AG10803 (cell line): ENCODE measurements at regions not wholly inside any gene's neighbourhood (a gene's known extent, or its start where the extent isn't known, plus 50 kb on each side); places are given as distances from the start of the nearest gene placed in this dataset.
A peak's percentile ranks its signal among the peaks of the same experiment; 100 is the strongest.

ENCODE experiments used
- DNase-seq: peaks from one replicate; pipeline ENCODE4 v3.0.0; 2010; ENCODE audit warnings: low read depth
- H3K4me3 ChIP-seq: 2 replicates; pipeline ENCODE4 v1.5.1; 2011; ENCODE audit warnings: mild to moderate bottlenecking, low read length, control low read depth
- TF ChIP-seq, protein P1 (sequence below): conservative IDR thresholded peaks from 2 replicates; pipeline ENCODE4 v1.5.1; 2011; ENCODE audit warnings: mild to moderate bottlenecking, low read length, control low read depth, inconsistent platforms

DNA sequence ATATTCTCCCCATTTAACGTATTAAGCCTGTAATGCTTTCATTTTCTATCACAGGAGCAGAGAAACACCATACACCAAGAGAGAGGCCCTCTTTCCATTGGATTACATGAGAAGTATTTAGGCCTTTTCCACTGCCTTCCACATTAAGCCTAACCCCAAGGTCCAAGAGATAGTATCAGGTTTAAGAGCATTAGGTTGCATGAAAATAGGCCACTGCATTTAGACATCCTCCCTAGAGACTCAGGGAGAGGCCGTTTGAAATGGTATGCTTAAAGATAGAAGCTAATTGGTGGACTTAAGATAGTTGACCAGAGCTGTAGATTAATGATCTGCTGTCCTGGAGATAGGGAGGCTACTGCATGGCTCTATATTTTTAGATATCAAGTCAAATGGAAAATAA lies 128.5 kb upstream of the PTPRM start:
- TF ChIP-seq, protein P1, sequence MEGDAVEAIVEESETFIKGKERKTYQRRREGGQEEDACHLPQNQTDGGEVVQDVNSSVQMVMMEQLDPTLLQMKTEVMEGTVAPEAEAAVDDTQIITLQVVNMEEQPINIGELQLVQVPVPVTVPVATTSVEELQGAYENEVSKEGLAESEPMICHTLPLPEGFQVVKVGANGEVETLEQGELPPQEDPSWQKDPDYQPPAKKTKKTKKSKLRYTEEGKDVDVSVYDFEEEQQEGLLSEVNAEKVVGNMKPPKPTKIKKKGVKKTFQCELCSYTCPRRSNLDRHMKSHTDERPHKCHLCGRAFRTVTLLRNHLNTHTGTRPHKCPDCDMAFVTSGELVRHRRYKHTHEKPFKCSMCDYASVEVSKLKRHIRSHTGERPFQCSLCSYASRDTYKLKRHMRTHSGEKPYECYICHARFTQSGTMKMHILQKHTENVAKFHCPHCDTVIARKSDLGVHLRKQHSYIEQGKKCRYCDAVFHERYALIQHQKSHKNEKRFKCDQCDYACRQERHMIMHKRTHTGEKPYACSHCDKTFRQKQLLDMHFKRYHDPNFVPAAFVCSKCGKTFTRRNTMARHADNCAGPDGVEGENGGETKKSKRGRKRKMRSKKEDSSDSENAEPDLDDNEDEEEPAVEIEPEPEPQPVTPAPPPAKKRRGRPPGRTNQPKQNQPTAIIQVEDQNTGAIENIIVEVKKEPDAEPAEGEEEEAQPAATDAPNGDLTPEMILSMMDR, result no peak
- no peak overlapping the region for H3K4me3 ChIP-seq
- DNase-seq, result no peak

DNA sequence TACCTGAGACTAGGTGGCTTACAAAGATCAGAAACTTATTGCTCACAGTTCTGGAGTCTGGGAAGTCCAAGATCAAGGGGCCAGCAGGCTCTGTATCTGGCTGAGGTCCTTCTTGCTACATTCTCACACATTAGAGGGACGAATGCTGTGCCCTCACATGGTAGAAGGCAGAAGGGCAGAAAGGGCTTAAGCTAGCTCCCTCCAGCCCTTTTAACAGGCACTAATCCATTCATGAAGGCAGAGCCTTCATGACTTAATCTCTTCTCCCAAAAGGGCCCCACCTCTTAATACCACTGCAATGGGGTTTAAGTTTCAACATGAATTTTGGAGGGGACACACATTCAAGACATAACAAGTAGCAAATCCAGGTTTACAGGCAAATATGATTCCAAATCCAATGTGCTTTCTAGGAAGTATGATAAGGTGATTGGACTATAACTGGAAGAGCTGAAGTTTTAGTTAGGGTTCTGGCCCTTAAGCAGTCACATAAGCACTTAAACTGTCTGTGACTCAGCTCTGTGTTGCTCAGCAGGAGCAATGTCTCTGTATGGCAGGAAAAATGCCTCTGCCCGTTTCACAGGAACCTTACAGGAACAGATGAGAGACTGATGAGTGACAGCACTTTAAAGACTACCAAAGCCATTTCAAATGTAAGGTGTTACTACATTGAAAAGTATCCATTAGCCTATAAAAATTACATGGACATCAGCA lies 119.6 kb upstream of the PTPRM start:
- TF ChIP-seq, protein P1, result no peak
- no peak overlapping the region for H3K4me3 ChIP-seq
- no peak for DNase-seq

DNA sequence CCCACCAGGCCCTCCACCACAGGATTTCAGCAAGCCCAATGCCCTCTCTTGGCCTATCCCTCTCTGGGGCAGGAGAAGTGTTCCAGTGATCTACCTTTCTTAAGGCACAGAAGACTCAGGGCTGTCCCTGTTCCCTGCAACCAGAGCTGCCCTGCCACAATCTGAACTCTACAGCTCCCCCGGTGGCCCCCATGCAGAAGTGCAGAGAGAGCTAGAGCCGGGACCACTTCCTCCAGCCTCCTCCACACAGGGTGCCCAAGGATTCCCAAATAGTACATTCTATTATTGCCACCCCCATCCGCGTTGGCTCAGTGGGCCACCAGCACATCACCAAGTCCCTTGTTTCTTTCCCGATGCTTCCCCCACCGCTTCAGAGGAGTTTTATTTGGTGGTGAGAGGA lies 114.8 kb upstream of the PTPRM start:
- TF ChIP-seq, protein P1, result peak; percentile 68
- H3K4me3 ChIP-seq, result no peak overlapping the region
- DNase-seq, result peak; percentile 18

DNA sequence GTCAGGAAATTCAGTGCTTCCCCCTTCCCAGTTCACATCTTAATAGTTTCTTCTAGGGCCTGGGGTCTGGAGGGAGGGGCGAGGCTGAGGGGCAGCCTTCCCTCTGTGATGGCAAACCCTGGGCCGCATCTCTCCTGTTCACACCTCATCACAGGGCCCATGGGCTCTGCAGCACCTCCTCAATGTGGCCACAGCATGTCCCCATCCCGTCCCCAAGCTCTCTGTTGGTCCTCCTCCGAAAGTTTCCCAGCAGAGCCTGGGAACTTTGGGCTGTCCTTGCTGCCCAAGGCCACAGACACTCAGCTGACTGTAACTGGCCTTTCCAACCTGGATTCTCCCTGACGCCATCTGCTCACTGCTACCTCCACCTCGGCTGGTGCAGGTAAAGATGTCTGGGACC lies 112.7 kb upstream of the PTPRM start:
- TF ChIP-seq, protein P1, result no peak
- DNase-seq, result no peak
- H3K4me3 ChIP-seq, result no peak overlapping the region

DNA sequence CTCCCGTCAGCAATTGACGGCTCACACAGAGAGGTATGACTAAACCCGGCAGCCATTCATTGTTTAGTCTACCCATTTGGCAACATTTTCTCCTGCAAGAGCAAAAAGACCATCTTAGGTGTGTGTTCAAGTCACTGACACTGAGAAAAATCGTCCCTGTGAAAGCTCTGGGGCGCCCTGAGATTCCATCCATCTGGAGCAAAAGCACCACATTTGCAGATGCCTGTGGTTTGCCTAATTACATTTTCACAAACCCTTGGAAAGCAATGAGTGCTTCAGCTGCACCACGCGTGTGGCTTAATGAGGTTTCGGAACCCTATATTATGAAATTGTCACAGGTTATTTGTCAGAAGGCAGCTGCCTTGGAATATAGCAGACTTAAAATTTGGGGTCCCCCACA lies 110.7 kb upstream of the PTPRM start:
- TF ChIP-seq, protein P1, result no peak
- no peak overlapping the region for H3K4me3 ChIP-seq
- DNase-seq, result peak; percentile 14

DNA sequence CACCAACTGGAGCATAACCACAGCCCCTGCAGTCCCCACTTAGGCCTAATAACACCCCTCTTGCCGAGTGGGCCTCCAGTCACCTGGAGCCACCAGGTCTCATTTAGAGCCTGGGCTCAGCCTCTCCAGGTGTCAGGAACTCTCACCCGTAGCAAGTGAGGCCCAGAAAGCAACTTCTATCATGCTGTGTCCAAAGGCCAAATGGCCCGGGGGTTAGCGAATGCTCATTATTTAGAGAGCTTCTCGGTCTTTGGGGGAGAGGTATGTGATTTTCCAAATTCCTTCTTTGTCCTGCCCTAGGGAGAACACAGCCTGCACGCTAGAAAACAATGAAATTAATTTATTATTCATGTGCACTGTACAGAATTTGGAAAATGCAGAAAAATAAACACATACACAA lies 109.9 kb upstream of the PTPRM start:
- no peak for DNase-seq
- no peak overlapping the region for H3K4me3 ChIP-seq
- TF ChIP-seq, protein P1, result no peak

DNA sequence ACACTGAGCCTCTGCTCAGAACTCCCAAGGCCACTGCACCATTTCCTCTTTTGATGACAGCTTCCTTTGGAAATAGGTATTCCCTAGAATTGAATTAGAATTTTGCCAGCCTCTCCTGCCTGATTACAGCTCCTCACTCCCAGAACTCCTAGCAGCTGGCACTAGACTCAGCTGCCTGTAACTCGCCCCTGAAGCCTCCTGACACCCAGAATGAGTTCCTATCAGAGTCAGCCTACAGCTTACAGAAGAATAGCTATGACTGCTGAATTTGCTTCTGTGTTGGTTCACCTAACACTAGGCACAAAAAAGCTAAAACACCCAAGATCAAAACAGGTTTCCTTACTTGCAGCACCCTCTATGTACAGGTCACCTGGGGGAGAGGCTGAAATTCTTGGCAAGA lies 108.2 kb upstream of the PTPRM start:
- H3K4me3 ChIP-seq, result no peak overlapping the region
- TF ChIP-seq, protein P1, result no peak
- no peak for DNase-seq
